ENCODE measurements at regions not wholly inside any gene's neighbourhood (a gene's known extent, or its start where the extent isn't known, plus 50 kb on each side); places are given as distances from the start of the nearest gene placed in this dataset.

- Histone ChIP-seq H3K9me2 (no peaks in the 10 kb centered on the region), H3K9ac (no peak overlapping the region), H3F3A (replicated peaks; ENCODE audit: insufficient read depth) (no peaks in the 10 kb centered on the region), H3K9me3 (no peaks in the 10 kb centered on the region), H4K20me1 (ENCODE audit: insufficient read depth) (no peaks in the 10 kb centered on the region), H3K36me3 (replicated peaks in 1 of 2; ENCODE audit: control insufficient read depth in 1 of 2, insufficient read depth in 2 of 2, low read length in 1 of 2) (no peaks in the 10 kb centered on the region), H3K79me2 (ENCODE audit: insufficient read depth) (no peaks in the 10 kb centered on the region), H3K4me2 (no peak overlapping the region), H3K4me3 (ENCODE audit: low read depth in 2 of 2, low read length in 1 of 2) (no peak overlapping the region), H3K27ac (ENCODE audit: low read depth in 2 of 2, low read length in 1 of 2) (no peak overlapping the region), H3K27me3 (ENCODE audit: insufficient read depth) (no peaks in the 10 kb centered on the region), H2AFZ (ENCODE audit: low read depth) (no peak overlapping the region), H3K4me1 (ENCODE audit: control insufficient read depth in 1 of 2, insufficient read depth in 2 of 2, low read depth in 1 of 2, low read length in 1 of 2) (no peaks in the 10 kb centered on the region)
- ChIA-PET CTCF (no interaction called here), POLR2A (no interaction called here)
- no peak for TF ChIP-seq POLR2AphosphoS5 (IDR thresholded peaks at IDR 0.05; ENCODE audit: low read depth, low read length)
- TF ChIP-seq, protein P1, sequence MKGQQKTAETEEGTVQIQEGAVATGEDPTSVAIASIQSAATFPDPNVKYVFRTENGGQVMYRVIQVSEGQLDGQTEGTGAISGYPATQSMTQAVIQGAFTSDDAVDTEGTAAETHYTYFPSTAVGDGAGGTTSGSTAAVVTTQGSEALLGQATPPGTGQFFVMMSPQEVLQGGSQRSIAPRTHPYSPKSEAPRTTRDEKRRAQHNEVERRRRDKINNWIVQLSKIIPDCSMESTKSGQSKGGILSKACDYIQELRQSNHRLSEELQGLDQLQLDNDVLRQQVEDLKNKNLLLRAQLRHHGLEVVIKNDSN (IDR thresholded peaks at IDR 0.05; ENCODE audit: borderline replicate concordance, low read depth): no peak
- TF ChIP-seq JUND (IDR thresholded peaks at IDR 0.05): no peak
- 14% methylated on average over 7 of the region's 7 CpGs for WGBS (ENCODE audit: low lambda C conversion rate)
- DNase-seq: no peak
Observed at GRCh38 chr16:82560805-82561325, 65.9 kb upstream of the CDH13 start.

DNA sequence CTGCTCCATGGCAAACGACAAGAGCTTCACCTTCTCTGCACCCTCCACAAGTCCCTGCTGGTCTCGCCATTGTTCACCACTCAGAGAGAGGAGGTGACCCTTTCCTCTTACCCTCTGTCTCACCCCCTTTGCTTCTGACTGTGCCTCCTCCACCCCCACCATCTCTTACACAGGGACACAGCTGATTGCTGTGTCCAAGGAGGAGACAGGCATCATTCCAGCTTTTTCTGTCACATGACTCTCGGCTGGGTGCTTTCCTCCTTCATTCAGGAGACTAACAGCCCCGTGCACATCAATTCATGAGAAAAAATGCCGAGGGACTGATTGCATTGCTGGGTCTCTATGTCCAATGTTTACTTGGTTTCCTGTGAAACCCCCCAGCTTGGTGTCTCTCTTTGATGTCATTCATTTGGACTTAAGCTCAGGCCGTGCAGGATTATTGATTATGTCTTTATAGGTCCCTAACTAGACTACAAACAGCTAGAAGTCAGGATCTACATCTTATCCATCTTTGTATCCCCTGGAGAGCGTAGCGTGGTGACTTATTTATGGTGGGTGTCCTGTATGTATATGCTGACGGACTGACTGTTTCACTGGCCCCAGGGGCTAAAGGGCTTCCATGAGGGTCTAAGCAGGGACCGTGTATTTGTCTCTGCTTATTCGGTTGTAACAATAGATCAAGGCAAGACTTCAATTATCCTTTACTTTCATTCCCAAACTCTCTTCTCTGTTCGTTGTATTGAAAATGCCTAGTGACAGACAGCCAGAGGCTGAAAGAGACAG lies 82.2 kb upstream of the CDH13 start:
- Histone ChIP-seq H3F3A (replicated peaks; ENCODE audit: insufficient read depth) (no peaks in the 10 kb centered on the region), H3K9me2 (no peaks in the 10 kb centered on the region), H4K20me1 (ENCODE audit: insufficient read depth) (no peaks in the 10 kb centered on the region), H3K79me2 (ENCODE audit: insufficient read depth) (no peaks in the 10 kb centered on the region), H3K27ac (ENCODE audit: low read depth in 2 of 2, low read length in 1 of 2) (no peak overlapping the region), H3K36me3 (replicated peaks in 1 of 2; ENCODE audit: control insufficient read depth in 1 of 2, insufficient read depth in 2 of 2, low read length in 1 of 2) (no peaks in the 10 kb centered on the region), H3K4me1 (ENCODE audit: control insufficient read depth in 1 of 2, insufficient read depth in 2 of 2, low read depth in 1 of 2, low read length in 1 of 2) (no peaks in the 10 kb centered on the region), H3K4me3 (ENCODE audit: low read depth in 2 of 2, low read length in 1 of 2) (no peak overlapping the region), H3K9ac (no peak overlapping the region), H3K9me3 (no peaks in the 10 kb centered on the region), H3K4me2 (no peak overlapping the region), H3K27me3 (ENCODE audit: insufficient read depth) (peaks cover 4% of the 10 kb centered on the region), H2AFZ (ENCODE audit: low read depth) (no peak overlapping the region)
- no peak for DNase-seq
- CTCF ChIA-PET: no interaction called here
- no peak for TF ChIP-seq TAF1 (IDR thresholded peaks at IDR 0.05; ENCODE audit: borderline replicate concordance, low read depth, low read length)
- no peak for TF ChIP-seq RFX5 (IDR thresholded peaks at IDR 0.05; ENCODE audit: low read length)
- TF ChIP-seq MEF2A (IDR thresholded peaks at IDR 0.05; ENCODE audit: borderline replicate concordance, low read depth): no peak
- no peak for TF ChIP-seq NFIC (IDR thresholded peaks at IDR 0.05; ENCODE audit: borderline replicate concordance)
- TF ChIP-seq, protein P2, sequence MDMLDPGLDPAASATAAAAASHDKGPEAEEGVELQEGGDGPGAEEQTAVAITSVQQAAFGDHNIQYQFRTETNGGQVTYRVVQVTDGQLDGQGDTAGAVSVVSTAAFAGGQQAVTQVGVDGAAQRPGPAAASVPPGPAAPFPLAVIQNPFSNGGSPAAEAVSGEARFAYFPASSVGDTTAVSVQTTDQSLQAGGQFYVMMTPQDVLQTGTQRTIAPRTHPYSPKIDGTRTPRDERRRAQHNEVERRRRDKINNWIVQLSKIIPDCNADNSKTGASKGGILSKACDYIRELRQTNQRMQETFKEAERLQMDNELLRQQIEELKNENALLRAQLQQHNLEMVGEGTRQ (IDR thresholded peaks at IDR 0.05; ENCODE audit: borderline replicate concordance, low read depth, low read length): no peak
- TF ChIP-seq POLR2AphosphoS5 (IDR thresholded peaks at IDR 0.05; ENCODE audit: low read depth, low read length): no peak
- TF ChIP-seq, protein P1 (IDR thresholded peaks at IDR 0.05; ENCODE audit: borderline replicate concordance, low read depth): no peak
- TF ChIP-seq FOSL2 (IDR thresholded peaks at IDR 0.05; ENCODE audit: borderline replicate concordance, low read depth): no peak
- TF ChIP-seq ELF1 (IDR thresholded peaks at IDR 0.05): no peak
- no peak for TF ChIP-seq CHD2 (IDR thresholded peaks at IDR 0.05; ENCODE audit: low read length, partially characterized antibody)
- TF ChIP-seq FOXJ3 (CRISPR knock-in tag; IDR thresholded peaks at IDR 0.05): no peak
- TF ChIP-seq IRF3 (IDR thresholded peaks at IDR 0.05; ENCODE audit: low read depth, low read length): no peak
- no peak for TF ChIP-seq SMC3 (IDR thresholded peaks at IDR 0.05; ENCODE audit: low read depth, low read length)
- TF ChIP-seq NRF1 (IDR thresholded peaks at IDR 0.05; ENCODE audit: low read depth, low read length): no peak
- TF ChIP-seq JUND (IDR thresholded peaks at IDR 0.05): no peak
- TF ChIP-seq RCOR1 (IDR thresholded peaks at IDR 0.05; ENCODE audit: low read length): no peak
- TF ChIP-seq EZH2phosphoT487 (IDR thresholded peaks at IDR 0.05; ENCODE audit: borderline replicate concordance, low read depth): no peak
- POLR2A ChIA-PET: no interaction called here
- WGBS (ENCODE audit: low lambda C conversion rate): 13% methylated on average over 12 of the region's 12 CpGs

Data from SK-N-SH (cell line).